Panc1 (cell line): ENCODE measurements at regions not wholly inside any gene's neighbourhood (a gene's known extent, or its start where the extent isn't known, plus 50 kb on each side); places are given as distances from the start of the nearest gene placed in this dataset.

Experiments
- ATAC-seq: fragments of 200-7000 bp; cut with Tn5 transposase; 2 replicates; pipeline ENCODE4 v1.9.1; 2020; ENCODE audit warnings: mild to moderate bottlenecking, moderate library complexity
- BruUV-seq: library from RNA; stranded (reverse); fragments of 400-500 nt; replicated peaks from 2 replicates; lab custom pipeline; 2021; lab: Mats Ljungman, UMichigan
- CTCF ChIA-PET: fragments of 300-600 bp; sonication (Branson Sonifier 250); formaldehyde crosslinking; loops from one replicate; lab custom pipeline; 2022; ENCODE audit warnings: antibody characterized with exemption; lab: Charles Lee
- POLR2A ChIA-PET: fragments of 300-600 bp; sonication (Branson Sonifier 250); formaldehyde crosslinking; loops from one replicate; lab custom pipeline; 2022; ENCODE audit warnings: antibody characterized with exemption; lab: Charles Lee
- DNase-seq: peaks from one replicate; pipeline ENCODE4 v3.0.0-alpha.2; 2010; ENCODE audit warnings: low read depth, low spot score
- H3K27ac ChIP-seq: 2 replicates; pipeline ENCODE4 v1.5.1; 2011; ENCODE audit warnings: mild to moderate bottlenecking, low read length, inconsistent platforms
- H3K27me3 ChIP-seq: fragments of 200-500 bp; sonication (Bioruptor generic); 2 replicates; pipeline ENCODE4 v1.6.0; 2014; ENCODE audit warnings: low read length, inconsistent platforms; ENCODE audit not compliant: control insufficient read depth, insufficient read depth
- H3K36me3 ChIP-seq: fragments of 200-500 bp; sonication (Bioruptor generic); 2 replicates; pipeline ENCODE4 v1.5.1; 2014; ENCODE audit warnings: inconsistent platforms, mild to moderate bottlenecking, low read length, moderate library complexity; ENCODE audit not compliant: control insufficient read depth, insufficient read depth
- H3K4me1 ChIP-seq: 2 replicates; pipeline ENCODE4 v1.5.1; 2011; ENCODE audit warnings: inconsistent platforms, mild to moderate bottlenecking, low read length, moderate library complexity; ENCODE audit not compliant: control insufficient read depth, insufficient read depth
- H3K4me3 ChIP-seq, 2 experiments: 2 replicates each; pipeline ENCODE4 v1.5.1; 2011 to 2012; ENCODE audit warnings: low read depth in 2 of 2, low read length in 2 of 2, mild to moderate bottlenecking in 2 of 2, inconsistent platforms in 1 of 2, moderate library complexity in 1 of 2
- H3K9me3 ChIP-seq: fragments of 200-500 bp; sonication (Bioruptor generic); 2 replicates; pipeline ENCODE4 v1.5.1; 2014; ENCODE audit warnings: low read depth, mild to moderate bottlenecking, inconsistent platforms, low read length, moderate library complexity; ENCODE audit not compliant: control insufficient read depth, insufficient read depth
- POLR2AphosphoS5 ChIP-seq: IDR thresholded peaks from 2 replicates; pipeline ENCODE4 v1.6.1; 2012; ENCODE audit warnings: mild to moderate bottlenecking, low read depth, low read length, moderate library complexity
- SIN3A ChIP-seq: IDR thresholded peaks from 2 replicates; pipeline ENCODE4 v1.6.1; 2012; ENCODE audit warnings: low read depth, mild to moderate bottlenecking, low read length, moderate library complexity, borderline replicate concordance; ENCODE audit not compliant: insufficient read depth
- TCF7L2 ChIP-seq: IDR thresholded peaks from 2 replicates; pipeline ENCODE4 v1.6.1; 2011; ENCODE audit warnings: mild to moderate bottlenecking, low read depth, low read length, inconsistent platforms
- in situ Hi-C: cut with HindIII; loops from 2 replicates; pipeline ENCODE4 v1.10.0; 2016; ENCODE audit warnings: low sequenced_read_pairs, low pct_unique_long_range_greater_than_20kb
- intact Hi-C: fragments of 100-400 bp; cut with micrococcal nuclease; formaldehyde crosslinking; loops from one replicate; pipeline ENCODE4 v1.10.0; 2022; ENCODE audit not compliant: unreplicated experiment
- TF ChIP-seq, protein P1 (sequence below): fragments of 450-650 bp; IDR thresholded peaks from 2 replicates; pipeline ENCODE4 v1.5.1; 2017; ENCODE audit warnings: mild to moderate bottlenecking
- TF ChIP-seq, protein P2 (sequence below), 2 experiments: IDR thresholded peaks; 2 replicates each; pipeline ENCODE4 v1.6.1; 2011 to 2012; ENCODE audit warnings: low read depth in 2 of 2, control low read depth in 1 of 2, low read length in 1 of 2, mild to moderate bottlenecking in 1 of 2, moderate library complexity in 1 of 2; ENCODE audit not compliant: insufficient read depth in 1 of 2

DNA sequence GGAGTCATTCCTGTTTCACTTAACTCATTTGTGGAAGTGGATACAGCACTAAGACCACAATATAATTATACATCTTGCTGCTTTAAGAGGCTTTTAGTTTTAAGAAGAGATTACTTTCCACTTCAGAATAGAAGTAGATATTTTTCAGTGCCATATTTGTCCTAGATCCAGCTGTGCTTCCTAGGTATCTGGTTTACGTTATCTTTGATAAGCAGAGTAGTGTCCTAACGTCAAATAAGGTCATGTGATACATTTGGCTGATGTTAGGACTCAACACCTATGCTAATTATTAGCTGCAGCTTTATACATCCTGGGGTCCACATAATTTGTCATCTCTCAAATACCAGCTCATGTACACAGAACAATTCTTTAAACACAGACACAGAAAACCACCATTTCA lies 196.2 kb upstream of the SMIM30 start:
- TF ChIP-seq SIN3A (no peak), POLR2AphosphoS5 (no peak), TCF7L2 (no peak)
- TF ChIP-seq, protein P1, sequence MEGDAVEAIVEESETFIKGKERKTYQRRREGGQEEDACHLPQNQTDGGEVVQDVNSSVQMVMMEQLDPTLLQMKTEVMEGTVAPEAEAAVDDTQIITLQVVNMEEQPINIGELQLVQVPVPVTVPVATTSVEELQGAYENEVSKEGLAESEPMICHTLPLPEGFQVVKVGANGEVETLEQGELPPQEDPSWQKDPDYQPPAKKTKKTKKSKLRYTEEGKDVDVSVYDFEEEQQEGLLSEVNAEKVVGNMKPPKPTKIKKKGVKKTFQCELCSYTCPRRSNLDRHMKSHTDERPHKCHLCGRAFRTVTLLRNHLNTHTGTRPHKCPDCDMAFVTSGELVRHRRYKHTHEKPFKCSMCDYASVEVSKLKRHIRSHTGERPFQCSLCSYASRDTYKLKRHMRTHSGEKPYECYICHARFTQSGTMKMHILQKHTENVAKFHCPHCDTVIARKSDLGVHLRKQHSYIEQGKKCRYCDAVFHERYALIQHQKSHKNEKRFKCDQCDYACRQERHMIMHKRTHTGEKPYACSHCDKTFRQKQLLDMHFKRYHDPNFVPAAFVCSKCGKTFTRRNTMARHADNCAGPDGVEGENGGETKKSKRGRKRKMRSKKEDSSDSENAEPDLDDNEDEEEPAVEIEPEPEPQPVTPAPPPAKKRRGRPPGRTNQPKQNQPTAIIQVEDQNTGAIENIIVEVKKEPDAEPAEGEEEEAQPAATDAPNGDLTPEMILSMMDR = no peak
- TF ChIP-seq, protein P2, sequence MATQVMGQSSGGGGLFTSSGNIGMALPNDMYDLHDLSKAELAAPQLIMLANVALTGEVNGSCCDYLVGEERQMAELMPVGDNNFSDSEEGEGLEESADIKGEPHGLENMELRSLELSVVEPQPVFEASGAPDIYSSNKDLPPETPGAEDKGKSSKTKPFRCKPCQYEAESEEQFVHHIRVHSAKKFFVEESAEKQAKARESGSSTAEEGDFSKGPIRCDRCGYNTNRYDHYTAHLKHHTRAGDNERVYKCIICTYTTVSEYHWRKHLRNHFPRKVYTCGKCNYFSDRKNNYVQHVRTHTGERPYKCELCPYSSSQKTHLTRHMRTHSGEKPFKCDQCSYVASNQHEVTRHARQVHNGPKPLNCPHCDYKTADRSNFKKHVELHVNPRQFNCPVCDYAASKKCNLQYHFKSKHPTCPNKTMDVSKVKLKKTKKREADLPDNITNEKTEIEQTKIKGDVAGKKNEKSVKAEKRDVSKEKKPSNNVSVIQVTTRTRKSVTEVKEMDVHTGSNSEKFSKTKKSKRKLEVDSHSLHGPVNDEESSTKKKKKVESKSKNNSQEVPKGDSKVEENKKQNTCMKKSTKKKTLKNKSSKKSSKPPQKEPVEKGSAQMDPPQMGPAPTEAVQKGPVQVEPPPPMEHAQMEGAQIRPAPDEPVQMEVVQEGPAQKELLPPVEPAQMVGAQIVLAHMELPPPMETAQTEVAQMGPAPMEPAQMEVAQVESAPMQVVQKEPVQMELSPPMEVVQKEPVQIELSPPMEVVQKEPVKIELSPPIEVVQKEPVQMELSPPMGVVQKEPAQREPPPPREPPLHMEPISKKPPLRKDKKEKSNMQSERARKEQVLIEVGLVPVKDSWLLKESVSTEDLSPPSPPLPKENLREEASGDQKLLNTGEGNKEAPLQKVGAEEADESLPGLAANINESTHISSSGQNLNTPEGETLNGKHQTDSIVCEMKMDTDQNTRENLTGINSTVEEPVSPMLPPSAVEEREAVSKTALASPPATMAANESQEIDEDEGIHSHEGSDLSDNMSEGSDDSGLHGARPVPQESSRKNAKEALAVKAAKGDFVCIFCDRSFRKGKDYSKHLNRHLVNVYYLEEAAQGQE (IDR thresholded peaks at IDR 0.05; ENCODE audit: insufficient read depth in 1 of 2, low read depth in 2 of 2, low read length in 1 of 2) = no peak
- Histone ChIP-seq H3K4me1 (no peaks in the 10 kb centered on the region), H3K4me3 (no peak overlapping the region), H3K9me3 (no peaks in the 10 kb centered on the region), H3K36me3 (no peaks in the 10 kb centered on the region; the same call in 1 of the 2 replicates), H3K27me3 (no peaks in the 10 kb centered on the region), H3K27ac (no peak overlapping the region)
- ChIA-PET CTCF (no interaction called here), POLR2A (no interaction called here)
- intact Hi-C loops (no loop called here), in situ Hi-C loops (no loop called here)
- DNase-seq (no peak), ATAC-seq (no peak)
- BruUV-seq = no TSS peak

DNA sequence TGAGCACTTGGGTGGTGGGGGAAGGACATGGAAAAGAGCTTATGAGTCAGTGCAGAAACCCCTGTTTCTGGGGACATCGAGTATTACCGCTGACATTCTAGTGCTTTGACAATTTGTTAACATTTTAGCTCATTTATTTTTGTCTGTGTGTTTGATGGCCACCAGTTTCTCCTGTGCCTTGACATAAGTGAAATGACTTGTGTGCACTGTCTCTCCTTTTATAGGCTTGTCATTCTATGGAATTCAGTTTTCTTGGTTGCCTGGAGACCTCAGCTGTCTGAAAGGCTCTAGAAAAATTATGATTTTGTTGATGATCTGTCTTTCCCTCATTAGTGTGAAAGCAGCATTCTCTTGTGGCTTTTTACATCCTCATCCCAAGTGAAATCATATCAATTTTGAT lies 190.0 kb upstream of the SMIM30 start:
- POLR2A ChIA-PET = no interaction called here

More for the DNA sequence above, 190.0 kb upstream of the SMIM30 start:
- no TSS peak for BruUV-seq
- intact Hi-C loops = no loop called here
- H3K4me1 ChIP-seq = no peaks in the 10 kb centered on the region
- ATAC-seq (no peak), DNase-seq (no peak)
- H3K27ac ChIP-seq = no peak overlapping the region
- no peak overlapping the region for H3K4me3 ChIP-seq
- no peaks in the 10 kb centered on the region for H3K36me3 ChIP-seq
- in situ Hi-C loops = no loop called here
- H3K9me3 ChIP-seq = no peaks in the 10 kb centered on the region
- CTCF ChIA-PET = no interaction called here
- H3K27me3 ChIP-seq = no peaks in the 10 kb centered on the region
- TF ChIP-seq, protein P1 = no peak
- TF ChIP-seq TCF7L2 = no peak
- TF ChIP-seq, protein P2 (IDR thresholded peaks at IDR 0.05; ENCODE audit: insufficient read depth in 1 of 2, low read depth in 2 of 2, low read length in 1 of 2) = no peak
- TF ChIP-seq POLR2AphosphoS5 = no peak
- no peak for TF ChIP-seq SIN3A
